ENCODE measurements at regions not wholly inside any gene's neighbourhood (a gene's known extent, or its start where the extent isn't known, plus 50 kb on each side); places are given as distances from the start of the nearest gene placed in this dataset.
"Not testable (repeated sequence)": the region's sequence is repeated elsewhere in the genome, so short reads cannot be mapped to it uniquely, and the experiment has no call there.

DNA sequence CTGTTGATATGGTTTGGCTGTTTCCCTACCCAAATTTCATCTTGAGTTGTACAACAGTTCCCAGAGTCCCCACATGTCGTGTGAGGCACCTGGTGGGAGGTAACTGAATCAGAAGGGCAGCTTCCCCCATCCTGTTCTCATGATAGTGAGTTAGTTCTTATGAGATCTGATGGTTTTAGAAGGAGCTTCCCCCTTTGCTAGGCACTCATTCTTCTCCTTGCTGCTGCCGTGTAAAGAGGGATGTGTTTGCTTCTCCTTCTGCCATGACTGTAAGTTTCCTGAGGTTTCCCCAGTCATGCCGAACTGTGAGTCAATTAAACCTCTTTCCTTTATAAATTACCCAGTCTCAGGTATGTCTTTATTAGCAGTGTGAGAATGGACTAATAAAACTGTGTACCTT lies 54.7 kb upstream of the PPARGC1A start:
- not testable (repeated sequence) for TF ChIP-seq RAD21 (IDR thresholded peaks at IDR 0.05 in 1 of 2, conservative IDR thresholded peaks at IDR 0.05 in 1 of 2; ENCODE audit: low read depth in 2 of 2, low read length in 2 of 2); GTF2F1 (IDR thresholded peaks at IDR 0.05; ENCODE audit: borderline replicate concordance, low read depth, low read length); KDM5A (IDR thresholded peaks at IDR 0.05; ENCODE audit: low read length); HDAC2 (IDR thresholded peaks at IDR 0.05; ENCODE audit: borderline replicate concordance in 1 of 2, low read depth in 2 of 2, low read length in 2 of 2); MAFK (IDR thresholded peaks at IDR 0.05; ENCODE audit: low read depth, low read length); TAF1 (IDR thresholded peaks at IDR 0.05; ENCODE audit: low read depth, low read length); CHD2 (IDR thresholded peaks at IDR 0.05; ENCODE audit: low read length); TCF12 (IDR thresholded peaks at IDR 0.05; ENCODE audit: low read depth, low read length); POLR2A (IDR thresholded peaks at IDR 0.05; ENCODE audit: control extremely low read depth in 1 of 2, low read depth in 2 of 2, low read length in 2 of 2); GABPA (IDR thresholded peaks at IDR 0.05; ENCODE audit: borderline replicate concordance, insufficient read depth, low read length)
- TF ChIP-seq, protein P1, sequence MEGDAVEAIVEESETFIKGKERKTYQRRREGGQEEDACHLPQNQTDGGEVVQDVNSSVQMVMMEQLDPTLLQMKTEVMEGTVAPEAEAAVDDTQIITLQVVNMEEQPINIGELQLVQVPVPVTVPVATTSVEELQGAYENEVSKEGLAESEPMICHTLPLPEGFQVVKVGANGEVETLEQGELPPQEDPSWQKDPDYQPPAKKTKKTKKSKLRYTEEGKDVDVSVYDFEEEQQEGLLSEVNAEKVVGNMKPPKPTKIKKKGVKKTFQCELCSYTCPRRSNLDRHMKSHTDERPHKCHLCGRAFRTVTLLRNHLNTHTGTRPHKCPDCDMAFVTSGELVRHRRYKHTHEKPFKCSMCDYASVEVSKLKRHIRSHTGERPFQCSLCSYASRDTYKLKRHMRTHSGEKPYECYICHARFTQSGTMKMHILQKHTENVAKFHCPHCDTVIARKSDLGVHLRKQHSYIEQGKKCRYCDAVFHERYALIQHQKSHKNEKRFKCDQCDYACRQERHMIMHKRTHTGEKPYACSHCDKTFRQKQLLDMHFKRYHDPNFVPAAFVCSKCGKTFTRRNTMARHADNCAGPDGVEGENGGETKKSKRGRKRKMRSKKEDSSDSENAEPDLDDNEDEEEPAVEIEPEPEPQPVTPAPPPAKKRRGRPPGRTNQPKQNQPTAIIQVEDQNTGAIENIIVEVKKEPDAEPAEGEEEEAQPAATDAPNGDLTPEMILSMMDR (IDR thresholded peaks at IDR 0.05; ENCODE audit: control extremely low read depth in 1 of 3, insufficient read depth in 1 of 3, low read depth in 1 of 3, low read length in 3 of 3) = not testable (repeated sequence)
- TF ChIP-seq, protein P2, sequence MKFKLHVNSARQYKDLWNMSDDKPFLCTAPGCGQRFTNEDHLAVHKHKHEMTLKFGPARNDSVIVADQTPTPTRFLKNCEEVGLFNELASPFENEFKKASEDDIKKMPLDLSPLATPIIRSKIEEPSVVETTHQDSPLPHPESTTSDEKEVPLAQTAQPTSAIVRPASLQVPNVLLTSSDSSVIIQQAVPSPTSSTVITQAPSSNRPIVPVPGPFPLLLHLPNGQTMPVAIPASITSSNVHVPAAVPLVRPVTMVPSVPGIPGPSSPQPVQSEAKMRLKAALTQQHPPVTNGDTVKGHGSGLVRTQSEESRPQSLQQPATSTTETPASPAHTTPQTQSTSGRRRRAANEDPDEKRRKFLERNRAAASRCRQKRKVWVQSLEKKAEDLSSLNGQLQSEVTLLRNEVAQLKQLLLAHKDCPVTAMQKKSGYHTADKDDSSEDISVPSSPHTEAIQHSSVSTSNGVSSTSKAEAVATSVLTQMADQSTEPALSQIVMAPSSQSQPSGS (IDR thresholded peaks at IDR 0.05; ENCODE audit: low read length) = not testable (repeated sequence)
- TF ChIP-seq, protein P3, sequence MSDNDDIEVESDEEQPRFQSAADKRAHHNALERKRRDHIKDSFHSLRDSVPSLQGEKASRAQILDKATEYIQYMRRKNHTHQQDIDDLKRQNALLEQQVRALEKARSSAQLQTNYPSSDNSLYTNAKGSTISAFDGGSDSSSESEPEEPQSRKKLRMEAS (IDR thresholded peaks at IDR 0.05) = not testable (repeated sequence)
